ENCODE measurements at regions not wholly inside any gene's neighbourhood (a gene's known extent, or its start where the extent isn't known, plus 50 kb on each side); places are given as distances from the start of the nearest gene placed in this dataset.

GRCh38 chr11:97019754-97020153, 629.9 kb downstream of the JRKL start:
- TF ChIP-seq POLR2A (IDR thresholded peaks at IDR 0.05; ENCODE audit: low read depth, low read length) (no peak), TAF1 (IDR thresholded peaks at IDR 0.05; ENCODE audit: low read depth, low read length) (no peak), POLR2AphosphoS5 (IDR thresholded peaks at IDR 0.05; ENCODE audit: low read depth, low read length) (no peak)

Measured in GM12891 (cell line).